ENCODE measurements at regions not wholly inside any gene's neighbourhood (a gene's known extent, or its start where the extent isn't known, plus 50 kb on each side); places are given as distances from the start of the nearest gene placed in this dataset.
"Not testable (repeated sequence)": the region's sequence is repeated elsewhere in the genome, so short reads cannot be mapped to it uniquely, and the experiment has no call there.

GRCh38 chr11:97570636-97571035 lies 1180.8 kb downstream of the JRKL start:
- RAD21 ChIA-PET (ENCODE audit: unreplicated experiment), result no interaction called here
- Histone ChIP-seq H3K36me3 (ENCODE audit: control insufficient read depth in 2 of 2, insufficient read depth in 2 of 2, low read length in 1 of 2) (no peaks in the 10 kb centered on the region), H3K27me3 (replicated peaks in 1 of 2; ENCODE audit: control insufficient read depth in 2 of 2, insufficient read depth in 2 of 2, low read length in 1 of 2) (no peaks in the 10 kb centered on the region), H3K4me1 (ENCODE audit: control insufficient read depth, insufficient read depth, low read length) (no peaks in the 10 kb centered on the region), H2AFZ (ENCODE audit: control insufficient read depth, low read depth, low read length) (no peak overlapping the region), H3K4me3 (no peak overlapping the region), H3K27ac (ENCODE audit: control insufficient read depth, insufficient read depth) (no peak overlapping the region), H4K20me1 (ENCODE audit: control insufficient read depth, insufficient read depth) (no peaks in the 10 kb centered on the region), H3K9me3 (replicated peaks; ENCODE audit: control insufficient read depth, insufficient read depth, low read length) (no peaks in the 10 kb centered on the region), H3K4me2 (ENCODE audit: control insufficient read depth, insufficient read depth) (no peak overlapping the region), H3K9ac (ENCODE audit: control insufficient read depth, insufficient read depth, low read length) (no peak overlapping the region), H3K79me2 (ENCODE audit: control insufficient read depth, insufficient read depth, low read length) (no peaks in the 10 kb centered on the region)
- no TSS peak for BruUV-seq (replicated peaks)
- POLR2A ChIA-PET, result no interaction called here
- SMC1A ChIA-PET (ENCODE audit: uncharacterized antibody, unreplicated experiment), result no interaction called here
- DNase-seq (ENCODE audit: low read depth, low spot score), result no peak
- no peak for ATAC-seq
- intact Hi-C loops (cut with micrococcal nuclease; ENCODE audit: unreplicated experiment), result no loop called here
- WGBS (ENCODE audit: insufficient coverage, insufficient replicate concordance, low lambda C conversion rate, missing lambda C conversion rate), result 22% methylated on average over 3 of the region's 3 CpGs
- in situ Hi-C loops (cut with MboI), result no loop called here
- no peak for TF ChIP-seq NR2F1 (conservative IDR thresholded peaks at IDR 0.05)
- TF ChIP-seq BHLHE40 (IDR thresholded peaks at IDR 0.05; ENCODE audit: borderline replicate concordance in 1 of 2, low read depth in 2 of 2, low read length in 1 of 2), result no peak
- no peak for TF ChIP-seq SREBF1 (IDR thresholded peaks at IDR 0.05; ENCODE audit: low read length)
- TF ChIP-seq TCF12 (IDR thresholded peaks at IDR 0.05; ENCODE audit: low read depth, low read length), result no peak
- TF ChIP-seq ZNF687 (IDR thresholded peaks at IDR 0.05), result no peak
- TF ChIP-seq SMAD5 (IDR thresholded peaks at IDR 0.05; ENCODE audit: low read depth), result no peak
- no peak for TF ChIP-seq JUND (IDR thresholded peaks at IDR 0.05; ENCODE audit: low read depth, low read length)
- no peak for TF ChIP-seq WRNIP1 (IDR thresholded peaks at IDR 0.05; ENCODE audit: borderline replicate concordance, low read depth, low read length)
- TF ChIP-seq SREBF2 (IDR thresholded peaks at IDR 0.05; ENCODE audit: low read length), result no peak
- CTCF ChIA-PET, result no interaction called here
- FAIRE-seq, result no peak

GRCh38 chr11:97573771-97574170 lies 1184.0 kb downstream of the JRKL start:
- H3K4me2 ChIP-seq (ENCODE audit: control insufficient read depth, insufficient read depth), result not testable (repeated sequence)

More at GRCh38 chr11:97573771-97574170, 1184.0 kb downstream of the JRKL start:
- RAD21 ChIA-PET (ENCODE audit: unreplicated experiment); POLR2A ChIA-PET; H3K79me2 ChIP-seq (ENCODE audit: control insufficient read depth, insufficient read depth, low read length); H2AFZ ChIP-seq (ENCODE audit: control insufficient read depth, low read depth, low read length); H3K9ac ChIP-seq (ENCODE audit: control insufficient read depth, insufficient read depth, low read length); H3K27ac ChIP-seq (ENCODE audit: control insufficient read depth, insufficient read depth); BruUV-seq (replicated peaks); intact Hi-C loops (cut with micrococcal nuclease; ENCODE audit: unreplicated experiment); FAIRE-seq; H3K36me3 ChIP-seq (ENCODE audit: control insufficient read depth in 2 of 2, insufficient read depth in 2 of 2, low read length in 1 of 2); H3K4me3 ChIP-seq; H3K27me3 ChIP-seq (replicated peaks in 1 of 2; ENCODE audit: control insufficient read depth in 2 of 2, insufficient read depth in 2 of 2, low read length in 1 of 2); H4K20me1 ChIP-seq (ENCODE audit: control insufficient read depth, insufficient read depth); DNase-seq (ENCODE audit: low read depth, low spot score); H3K9me3 ChIP-seq (replicated peaks; ENCODE audit: control insufficient read depth, insufficient read depth, low read length); CTCF ChIA-PET; ATAC-seq; H3K4me1 ChIP-seq (ENCODE audit: control insufficient read depth, insufficient read depth, low read length); in situ Hi-C loops (cut with MboI): not testable (repeated sequence)
- WGBS (ENCODE audit: insufficient coverage, insufficient replicate concordance, low lambda C conversion rate, missing lambda C conversion rate), result 39% methylated on average over 6 of the region's 6 CpGs
- SMC1A ChIA-PET (ENCODE audit: uncharacterized antibody, unreplicated experiment), result interaction anchor here (0.6 kb wide), 1 partner anchor 22 kb away, joined by 3 read pairs; no protein-coding TSS in a partner anchor

Measured in GM12878 (cell line).